CD14-positive monocyte (primary cell): ENCODE measurements at regions not wholly inside any gene's neighbourhood (a gene's known extent, or its start where the extent isn't known, plus 50 kb on each side); places are given as distances from the start of the nearest gene placed in this dataset.

ENCODE experiments used
- DNase-seq, 3 donors: peaks; one replicate each; pipeline ENCODE4 v3.0.0-alpha.2; 2011 to 2022
- H2AFZ ChIP-seq: 2 replicates; pipeline ENCODE4 v1.6.0; 2012; ENCODE audit warnings: mild to moderate bottlenecking, low read depth, low read length, inconsistent platforms; ENCODE audit not compliant: insufficient read depth, poor library complexity, severe bottlenecking
- H3K27ac ChIP-seq, 2 donors: 1 replicate in 1 of 2; 2 replicates in 1 of 2; pipeline ENCODE4 v1.5.1; 2012 to 2013; ENCODE audit warnings: low read length in 2 of 2, control low read depth in 1 of 2, inconsistent platforms in 1 of 2, low read depth in 1 of 2, mild to moderate bottlenecking in 1 of 2
- H3K27me3 ChIP-seq, 2 donors: one replicate each; pipeline versions ENCODE4 v1.6.0 to v1.6.1; 2011 to 2013; ENCODE audit warnings: low read length in 2 of 2; ENCODE audit not compliant: control insufficient read depth in 2 of 2, insufficient read depth in 2 of 2
- H3K36me3 ChIP-seq, 2 donors: replicated peaks in 1 of 2; 1 replicate in 1 of 2; 2 replicates in 1 of 2; pipeline versions ENCODE4 v1.5.1 to v1.6.1; 2012 to 2013; ENCODE audit warnings: low read length in 2 of 2, control low read depth in 1 of 2, inconsistent platforms in 1 of 2, mild to moderate bottlenecking in 1 of 2; ENCODE audit not compliant: insufficient read depth in 2 of 2, control insufficient read depth in 1 of 2
- H3K4me1 ChIP-seq, 2 donors: 1 replicate in 1 of 2; 2 replicates in 1 of 2; pipeline versions ENCODE4 v1.5.1 to v1.6.1; 2012 to 2013; ENCODE audit warnings: low read length in 2 of 2, control low read depth in 1 of 2, inconsistent platforms in 1 of 2, mild to moderate bottlenecking in 1 of 2, moderate library complexity in 1 of 2; ENCODE audit not compliant: insufficient read depth in 2 of 2, control insufficient read depth in 1 of 2
- H3K4me2 ChIP-seq: replicated peaks from 2 replicates; pipeline ENCODE3; 2012; ENCODE audit warnings: low read length, moderate library complexity, mild to moderate bottlenecking; ENCODE audit not compliant: poor library complexity, severe bottlenecking; ENCODE audit errors: extremely low read depth
- H3K4me3 ChIP-seq, 3 experiments: fragments of 200-600 bp in 1 of 3; sonication (generic) in 1 of 3; replicated peaks in 1 of 3; 1 replicate in 2 of 3; 2 replicates in 1 of 3; pipeline ENCODE4 v1.5.1; 2011 to 2013; ENCODE audit warnings: low read length in 3 of 3, mild to moderate bottlenecking in 3 of 3, control low read depth in 2 of 3, low read depth in 2 of 3, inconsistent platforms in 1 of 3, moderate library complexity in 1 of 3
- H3K79me2 ChIP-seq: 2 replicates; pipeline ENCODE4 v1.6.0; 2012; ENCODE audit warnings: mild to moderate bottlenecking, control low read depth, inconsistent platforms, low read length, moderate library complexity; ENCODE audit not compliant: insufficient read depth
- H3K9ac ChIP-seq: 2 replicates; pipeline ENCODE4 v1.6.0; 2017; ENCODE audit warnings: low read length, mild to moderate bottlenecking; ENCODE audit not compliant: insufficient read depth, poor library complexity, severe bottlenecking
- H3K9me3 ChIP-seq, 2 donors: replicated peaks in 1 of 2; 1 replicate in 1 of 2; 2 replicates in 1 of 2; pipeline versions ENCODE4 v1.5.1 to v1.6.1; 2012 to 2013; ENCODE audit warnings: low read length in 2 of 2, control low read depth in 1 of 2; ENCODE audit not compliant: control insufficient read depth in 1 of 2, insufficient read depth in 1 of 2
- H4K20me1 ChIP-seq: 2 replicates; pipeline ENCODE4 v1.6.0; 2012; ENCODE audit warnings: mild to moderate bottlenecking, low read length, control low read depth, moderate library complexity; ENCODE audit not compliant: insufficient read depth
- H3K27ac Mint-ChIP-seq, 7 donors: one replicate each; pipeline ENCODE4 v1.8.0; 2020; ENCODE audit warnings: mild to moderate bottlenecking in 7 of 7, mixed read lengths in 7 of 7, moderate library complexity in 6 of 7, inconsistent platforms in 2 of 7
- H3K27me3 Mint-ChIP-seq, 3 donors: one replicate each; pipeline ENCODE4 v1.8.0; 2021 to 2022; ENCODE audit warnings: low read depth in 3 of 3, mild to moderate bottlenecking in 3 of 3, mixed read lengths in 3 of 3, moderate library complexity in 3 of 3, inconsistent platforms in 1 of 3
- H3K36me3 Mint-ChIP-seq, 2 donors: one replicate each; pipeline ENCODE4 v1.8.0; 2020; ENCODE audit warnings: mixed read lengths in 2 of 2, inconsistent platforms in 1 of 2, mild to moderate bottlenecking in 1 of 2
- H3K4me1 Mint-ChIP-seq: one replicate; pipeline ENCODE4 v1.8.0; 2020; ENCODE audit warnings: mild to moderate bottlenecking, mixed read lengths
- H3K4me3 Mint-ChIP-seq, 2 donors: one replicate each; pipeline ENCODE4 v1.8.0; 2020; ENCODE audit warnings: mild to moderate bottlenecking in 2 of 2, mixed read lengths in 2 of 2, moderate library complexity in 1 of 2
- H3K9me3 Mint-ChIP-seq, 7 donors: one replicate each; pipeline ENCODE4 v1.8.0; 2020 to 2022; ENCODE audit warnings: mixed read lengths in 7 of 7, mild to moderate bottlenecking in 6 of 7, moderate library complexity in 6 of 7, inconsistent platforms in 2 of 7
- CTCF ChIP-seq: fragments of 200-600 bp; IDR thresholded peaks from one replicate; pipeline ENCODE4 v1.8.0; 2022; ENCODE audit warnings: antibody characterized with exemption, mild to moderate bottlenecking
- WGBS: methylation state at CpG from one replicate; pipeline ENCODE4 v1.1.5; 2013; ENCODE audit warnings: missing lambda C conversion rate; ENCODE audit not compliant: insufficient coverage; 5-methylcytosine and 5-hydroxymethylcytosine counted together
- intact Hi-C, 2 donors: fragments of 100-400 bp; cut with micrococcal nuclease; formaldehyde crosslinking; loops; one replicate each; pipeline versions ENCODE4 v1.15.0 to v1.15.1; 2023

- Mint-ChIP-seq H3K27ac (no peak overlapping the region), H3K9me3 (peaks cover 0 to 4% (median 2%) of the 10 kb centered on the region in 7 donors), H3K27me3 (peaks cover 4 to 9% (median 4%) of the 10 kb centered on the region in 3 donors), H3K36me3 (no peaks in the 10 kb centered on the region), H3K4me3 (no peak overlapping the region), H3K4me1 (no peaks in the 10 kb centered on the region)
- no peaks in the 10 kb centered on the region for H4K20me1 ChIP-seq
- intact Hi-C loops: no loop called here
- H3K27ac ChIP-seq: no peak overlapping the region
- no CpG with 5 or more reads among the region's 2 CpGs for WGBS
- DNase-seq: no peak
- H3K4me3 ChIP-seq: no peak overlapping the region
- no peak overlapping the region for H3K4me2 ChIP-seq
- TF ChIP-seq CTCF: no peak
- H3K79me2 ChIP-seq: no peaks in the 10 kb centered on the region
- no peaks in the 10 kb centered on the region for H3K4me1 ChIP-seq
- no peaks in the 10 kb centered on the region for H3K9me3 ChIP-seq
- H3K36me3 ChIP-seq: no peaks in the 10 kb centered on the region
- no peak overlapping the region for H3K9ac ChIP-seq
- H2AFZ ChIP-seq: no peak overlapping the region
- H3K27me3 ChIP-seq: peaks cover 0 to 2% of the 10 kb centered on the region in 2 donors
These were observed 51.7 kb upstream of the BARHL2 start for GRCh38 chr1:90768826-90769225.

GRCh38 chr1:90768098-90768497, 51.0 kb upstream of the BARHL2 start:
- no peaks in the 10 kb centered on the region for H3K79me2 ChIP-seq
- no peak overlapping the region for H3K27ac ChIP-seq
- H4K20me1 ChIP-seq: no peaks in the 10 kb centered on the region
- peaks cover 4 to 11% (median 6%) of the 10 kb centered on the region in 3 donors for H3K27me3 Mint-ChIP-seq
- H3K4me1 ChIP-seq: no peaks in the 10 kb centered on the region
- no peak overlapping the region for H3K9ac ChIP-seq
- H3K4me3 Mint-ChIP-seq: no peak overlapping the region
- no peak overlapping the region for H3K4me3 ChIP-seq
- intact Hi-C loops: no loop called here
- H3K4me2 ChIP-seq: no peak overlapping the region
- 83% methylated on average over 1 of the region's 1 CpG for WGBS
- H3K9me3 ChIP-seq: no peaks in the 10 kb centered on the region
- no peak for TF ChIP-seq CTCF
- H3K27ac Mint-ChIP-seq: no peak overlapping the region
- no peaks in the 10 kb centered on the region for H3K4me1 Mint-ChIP-seq
- H3K36me3 ChIP-seq: no peaks in the 10 kb centered on the region
- no peak overlapping the region for H2AFZ ChIP-seq
- DNase-seq: no peak
- H3K36me3 Mint-ChIP-seq: no peaks in the 10 kb centered on the region
- H3K9me3 Mint-ChIP-seq: peaks cover 0 to 4% (median 2%) of the 10 kb centered on the region in 7 donors
- H3K27me3 ChIP-seq: peaks cover 0 to 2% of the 10 kb centered on the region in 2 donors
